ENCODE measurements at regions not wholly inside any gene's neighbourhood (a gene's known extent, or its start where the extent isn't known, plus 50 kb on each side); places are given as distances from the start of the nearest gene placed in this dataset.

- TF ChIP-seq, protein P1, sequence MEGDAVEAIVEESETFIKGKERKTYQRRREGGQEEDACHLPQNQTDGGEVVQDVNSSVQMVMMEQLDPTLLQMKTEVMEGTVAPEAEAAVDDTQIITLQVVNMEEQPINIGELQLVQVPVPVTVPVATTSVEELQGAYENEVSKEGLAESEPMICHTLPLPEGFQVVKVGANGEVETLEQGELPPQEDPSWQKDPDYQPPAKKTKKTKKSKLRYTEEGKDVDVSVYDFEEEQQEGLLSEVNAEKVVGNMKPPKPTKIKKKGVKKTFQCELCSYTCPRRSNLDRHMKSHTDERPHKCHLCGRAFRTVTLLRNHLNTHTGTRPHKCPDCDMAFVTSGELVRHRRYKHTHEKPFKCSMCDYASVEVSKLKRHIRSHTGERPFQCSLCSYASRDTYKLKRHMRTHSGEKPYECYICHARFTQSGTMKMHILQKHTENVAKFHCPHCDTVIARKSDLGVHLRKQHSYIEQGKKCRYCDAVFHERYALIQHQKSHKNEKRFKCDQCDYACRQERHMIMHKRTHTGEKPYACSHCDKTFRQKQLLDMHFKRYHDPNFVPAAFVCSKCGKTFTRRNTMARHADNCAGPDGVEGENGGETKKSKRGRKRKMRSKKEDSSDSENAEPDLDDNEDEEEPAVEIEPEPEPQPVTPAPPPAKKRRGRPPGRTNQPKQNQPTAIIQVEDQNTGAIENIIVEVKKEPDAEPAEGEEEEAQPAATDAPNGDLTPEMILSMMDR (IDR thresholded peaks at IDR 0.05; ENCODE audit: low read depth, low read length), result no peak
- TF ChIP-seq EZH2phosphoT487 (IDR thresholded peaks at IDR 0.05; ENCODE audit: low read depth), result no peak
These were observed 143.7 kb downstream of the ASB1 start for GRCh38 chr2:238570391-238570790.
